Keratinocyte (primary cell): ENCODE measurements at regions not wholly inside any gene's neighbourhood (a gene's known extent, or its start where the extent isn't known, plus 50 kb on each side); places are given as distances from the start of the nearest gene placed in this dataset.

Experiments
- DNase-seq: peaks from one replicate; pipeline ENCODE4 v3.0.0-alpha.2; 2011; ENCODE audit warnings: low read depth, missing footprints, low spot score
- FAIRE-seq: peaks from 2 replicates; lab custom pipeline; 2011; peaks lifted over from hg19 to GRCh38; lab: Jason Lieb, UNC
- H2AFZ ChIP-seq: 2 replicates; pipeline ENCODE4 v1.6.0; 2012; ENCODE audit warnings: low read length, control low read depth, inconsistent platforms; ENCODE audit not compliant: control insufficient read depth
- H3K27ac ChIP-seq: 2 replicates; pipeline ENCODE4 v1.5.1; 2011; ENCODE audit warnings: low read length; ENCODE audit not compliant: control insufficient read depth, insufficient read depth
- H3K27me3 ChIP-seq: 3 replicates; pipeline ENCODE4 v1.6.0; 2011; ENCODE audit warnings: low read length; ENCODE audit not compliant: control insufficient read depth, insufficient read depth; ENCODE audit errors: extremely low read depth
- H3K36me3 ChIP-seq, 2 experiments: 2 replicates in 1 of 2; 3 replicates in 1 of 2; pipeline ENCODE4 v1.5.1; 2011; ENCODE audit warnings: low read length in 2 of 2, mild to moderate bottlenecking in 1 of 2; ENCODE audit not compliant: control insufficient read depth in 2 of 2, insufficient read depth in 2 of 2; ENCODE audit errors: extremely low read depth in 1 of 2
- H3K4me1 ChIP-seq: 3 replicates; pipeline ENCODE4 v1.5.1; 2011; ENCODE audit warnings: low read length; ENCODE audit not compliant: control insufficient read depth, insufficient read depth; ENCODE audit errors: extremely low read depth
- H3K4me2 ChIP-seq: 3 replicates; pipeline ENCODE4 v1.6.0; 2011; ENCODE audit warnings: low read depth, low read length; ENCODE audit not compliant: control insufficient read depth, insufficient read depth; ENCODE audit errors: extremely low read depth
- H3K4me3 ChIP-seq, 3 experiments: fragments of 200-600 bp in 1 of 3; sonication (generic) in 1 of 3; 2 replicates in 2 of 3; 3 replicates in 1 of 3; pipeline ENCODE4 v1.5.1; 2011 to 2016; ENCODE audit warnings: low read length in 3 of 3, mild to moderate bottlenecking in 3 of 3, control low read depth in 2 of 3, inconsistent platforms in 1 of 3, low read depth in 1 of 3, mixed read lengths in 1 of 3, mixed run types in 1 of 3, moderate library complexity in 1 of 3; ENCODE audit not compliant: control insufficient read depth in 2 of 3, insufficient read depth in 2 of 3; ENCODE audit errors: extremely low read depth in 1 of 3
- H3K79me2 ChIP-seq: 2 replicates; pipeline ENCODE4 v1.6.0; 2012; ENCODE audit warnings: low read length; ENCODE audit not compliant: control insufficient read depth, insufficient read depth
- H3K9ac ChIP-seq: 3 replicates; pipeline ENCODE4 v1.6.0; 2011; ENCODE audit warnings: low read length; ENCODE audit not compliant: control insufficient read depth, insufficient read depth; ENCODE audit errors: extremely low read depth
- H3K9me1 ChIP-seq: 3 replicates; pipeline ENCODE4 v1.6.0; 2011; ENCODE audit warnings: low read length; ENCODE audit not compliant: control insufficient read depth, insufficient read depth; ENCODE audit errors: extremely low read depth
- H3K9me3 ChIP-seq: 2 replicates; pipeline ENCODE4 v1.5.1; 2012; ENCODE audit warnings: low read depth, low read length; ENCODE audit not compliant: control insufficient read depth
- H4K20me1 ChIP-seq: 3 replicates; pipeline ENCODE4 v1.6.0; 2011; ENCODE audit warnings: low read length; ENCODE audit not compliant: control insufficient read depth, insufficient read depth; ENCODE audit errors: extremely low read depth
- EZH2 ChIP-seq: IDR thresholded peaks from one replicate; pipeline ENCODE4 v1.6.1; 2012; ENCODE audit warnings: inconsistent platforms, mild to moderate bottlenecking, low read length, moderate library complexity
- dilution Hi-C: fragments of 300-500 bp; cut with MboI; formaldehyde crosslinking; loops from one replicate; pipeline ENCODE4 v1.7.0; 2020; ENCODE audit warnings: low sequenced_read_pairs; ENCODE audit not compliant: extremely low pct_ligation_motif_present
- TF ChIP-seq, protein P1 (sequence below), 3 experiments: IDR thresholded peaks in 1 of 3; conservative IDR thresholded peaks in 1 of 3; optimal IDR thresholded peaks in 1 of 3; 2 replicates in 2 of 3; 3 replicates in 1 of 3; pipeline versions ENCODE3 to v1.5.1; 2011; ENCODE audit warnings: low read length in 3 of 3, mild to moderate bottlenecking in 3 of 3, moderate library complexity in 2 of 3, control low read depth in 1 of 3, inconsistent platforms in 1 of 3; ENCODE audit not compliant: insufficient read depth in 2 of 3; ENCODE audit errors: extremely low read depth in 1 of 3

DNA sequence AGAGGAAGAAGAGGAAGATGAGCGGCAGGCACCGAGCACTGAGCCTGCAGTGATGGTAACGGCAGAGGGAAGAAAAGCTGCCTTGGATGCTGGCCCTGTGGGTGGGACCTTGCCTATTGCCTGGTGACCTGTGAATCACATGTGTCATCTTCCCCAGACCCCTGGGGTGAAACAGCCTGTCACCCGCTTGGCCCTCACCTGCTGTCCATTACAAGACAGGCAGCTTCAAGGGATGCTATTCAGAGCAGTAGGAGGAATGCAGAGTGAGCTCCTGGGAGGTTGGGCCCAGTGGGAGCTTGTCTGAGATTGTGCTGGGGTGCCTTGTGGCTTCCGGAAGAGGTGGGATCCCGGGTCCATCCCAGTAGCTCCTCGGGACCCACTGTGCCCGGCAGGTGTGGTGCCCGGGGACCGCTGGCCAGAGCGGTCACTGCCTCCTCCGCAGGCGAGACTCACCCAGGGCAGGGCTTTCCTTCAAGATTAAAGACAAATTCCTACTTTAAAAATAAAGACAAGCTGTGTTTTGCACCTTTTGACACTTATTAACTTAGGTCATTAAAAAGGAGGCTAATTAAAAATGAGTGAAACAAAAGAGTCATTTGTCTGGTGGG lies 440.2 kb upstream of the MKI67 start:
- Histone ChIP-seq H3K9me3 (no peaks in the 10 kb centered on the region), H3K36me3 (no peaks in the 10 kb centered on the region), H4K20me1 (no peaks in the 10 kb centered on the region), H2AFZ (no peak overlapping the region), H3K9me1 (no peaks in the 10 kb centered on the region), H3K79me2 (no peaks in the 10 kb centered on the region), H3K9ac (no peak overlapping the region), H3K27me3 (no peaks in the 10 kb centered on the region), H3K4me1 (no peaks in the 10 kb centered on the region), H3K4me2 (no peak overlapping the region), H3K27ac (no peak overlapping the region), H3K4me3 (no peak overlapping the region)
- dilution Hi-C loops = no loop called here
- FAIRE-seq = no peak
- no peak for TF ChIP-seq EZH2
- TF ChIP-seq, protein P1, sequence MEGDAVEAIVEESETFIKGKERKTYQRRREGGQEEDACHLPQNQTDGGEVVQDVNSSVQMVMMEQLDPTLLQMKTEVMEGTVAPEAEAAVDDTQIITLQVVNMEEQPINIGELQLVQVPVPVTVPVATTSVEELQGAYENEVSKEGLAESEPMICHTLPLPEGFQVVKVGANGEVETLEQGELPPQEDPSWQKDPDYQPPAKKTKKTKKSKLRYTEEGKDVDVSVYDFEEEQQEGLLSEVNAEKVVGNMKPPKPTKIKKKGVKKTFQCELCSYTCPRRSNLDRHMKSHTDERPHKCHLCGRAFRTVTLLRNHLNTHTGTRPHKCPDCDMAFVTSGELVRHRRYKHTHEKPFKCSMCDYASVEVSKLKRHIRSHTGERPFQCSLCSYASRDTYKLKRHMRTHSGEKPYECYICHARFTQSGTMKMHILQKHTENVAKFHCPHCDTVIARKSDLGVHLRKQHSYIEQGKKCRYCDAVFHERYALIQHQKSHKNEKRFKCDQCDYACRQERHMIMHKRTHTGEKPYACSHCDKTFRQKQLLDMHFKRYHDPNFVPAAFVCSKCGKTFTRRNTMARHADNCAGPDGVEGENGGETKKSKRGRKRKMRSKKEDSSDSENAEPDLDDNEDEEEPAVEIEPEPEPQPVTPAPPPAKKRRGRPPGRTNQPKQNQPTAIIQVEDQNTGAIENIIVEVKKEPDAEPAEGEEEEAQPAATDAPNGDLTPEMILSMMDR (optimal IDR thresholded peaks at IDR 0.05 in 1 of 3, IDR thresholded peaks at IDR 0.05 in 1 of 3, conservative IDR thresholded peaks at IDR 0.05 in 1 of 3; ENCODE audit: extremely low read depth in 1 of 3, insufficient read depth in 2 of 3, low read length in 3 of 3) = no peak
- DNase-seq = no peak

- no peak overlapping the region for H2AFZ ChIP-seq
- dilution Hi-C loops = no loop called here
- no peak overlapping the region for H3K9ac ChIP-seq
- no peaks in the 10 kb centered on the region for H3K79me2 ChIP-seq
- H3K9me1 ChIP-seq = no peaks in the 10 kb centered on the region
- no peak for FAIRE-seq
- no peak overlapping the region for H3K4me3 ChIP-seq
- no peaks in the 10 kb centered on the region for H3K9me3 ChIP-seq
- DNase-seq = no peak
- no peaks in the 10 kb centered on the region for H4K20me1 ChIP-seq
- no peak overlapping the region for H3K4me2 ChIP-seq
- no peaks in the 10 kb centered on the region for H3K36me3 ChIP-seq
- H3K27me3 ChIP-seq = no peaks in the 10 kb centered on the region
- H3K4me1 ChIP-seq = no peaks in the 10 kb centered on the region
- TF ChIP-seq, protein P1 (optimal IDR thresholded peaks at IDR 0.05 in 1 of 3, IDR thresholded peaks at IDR 0.05 in 1 of 3, conservative IDR thresholded peaks at IDR 0.05 in 1 of 3; ENCODE audit: extremely low read depth in 1 of 3, insufficient read depth in 2 of 3, low read length in 3 of 3) = no peak
- TF ChIP-seq EZH2 = no peak
- no peak overlapping the region for H3K27ac ChIP-seq
Measured at GRCh38 chr10:128567551-128567950, 441.3 kb upstream of the MKI67 start.
